Transverse colon (tissue), 4 donors: ENCODE measurements at regions not wholly inside any gene's neighbourhood (a gene's known extent, or its start where the extent isn't known, plus 50 kb on each side); places are given as distances from the start of the nearest gene placed in this dataset.

Source experiments
- DNase-seq: peaks from one replicate; pipeline ENCODE4 v3.0.0-alpha.2; 2019
- H3K27ac ChIP-seq, 4 donors: fragments of 200-600 bp; sonication (generic); 2 replicates each; pipeline ENCODE4 v1.5.1; 2016 to 2018; ENCODE audit warnings: inconsistent platforms in 4 of 4
- H3K27me3 ChIP-seq: fragments of 200-600 bp; sonication (generic); 2 replicates; pipeline ENCODE4 v1.5.1; 2017; ENCODE audit warnings: inconsistent platforms
- H3K36me3 ChIP-seq, 4 donors: fragments of 200-600 bp; sonication (generic); 2 replicates each; pipeline ENCODE4 v1.5.1; 2017 to 2019; ENCODE audit warnings: inconsistent platforms in 4 of 4
- H3K4me1 ChIP-seq, 4 donors: fragments of 200-600 bp; sonication (generic); 2 replicates each; pipeline ENCODE4 v1.5.1; 2017 to 2020; ENCODE audit warnings: inconsistent platforms in 4 of 4
- H3K4me3 ChIP-seq, 4 donors: fragments of 200-600 bp; sonication (generic); 1 replicate in 1 of 4; 2 replicates in 3 of 4; pipeline versions ENCODE4 v1.5.1 to v1.6.1; 2017 to 2019; ENCODE audit warnings: inconsistent platforms in 4 of 4
- H3K9me3 ChIP-seq, 2 donors: fragments of 200-600 bp; sonication (generic); 2 replicates each; pipeline ENCODE4 v1.5.1; 2017 to 2019; ENCODE audit warnings: inconsistent platforms in 2 of 2
- POLR2A ChIP-seq: fragments of 450-650 bp; IDR thresholded peaks from one replicate; pipeline ENCODE4 v1.6.1; 2016; ENCODE audit warnings: antibody characterized with exemption, mild to moderate bottlenecking, moderate library complexity
- WGBS, 2 donors: methylation state at CpG; one replicate each; pipeline ENCODE4 v1.1.5; 2018; ENCODE audit warnings: low coverage in 1 of 2; 5-methylcytosine and 5-hydroxymethylcytosine counted together
- in situ Hi-C, 4 donors: fragments of 200-750 bp; cut with MboI; loops; one replicate each; pipeline versions ENCODE4 v1.15.0 to v1.15.1; 2017; ENCODE audit warnings: low sequenced_read_pairs in 3 of 4, low pct_ligation_motif_present in 1 of 4, low pct_unique_long_range_greater_than_20kb in 1 of 4
- intact Hi-C: fragments of 100-400 bp; cut with DNase I; formaldehyde crosslinking; loops from one replicate; pipeline ENCODE4 v1.15.1; 2023; ENCODE audit warnings: low total_unique reads
- small RNA-seq, 4 donors: library from RNA; depleted of rRNA; stranded (forward); fragments of <200 nt; gene quantifications; one replicate each; pipeline ENCODE3, GENCODE V24; 2016

DNA sequence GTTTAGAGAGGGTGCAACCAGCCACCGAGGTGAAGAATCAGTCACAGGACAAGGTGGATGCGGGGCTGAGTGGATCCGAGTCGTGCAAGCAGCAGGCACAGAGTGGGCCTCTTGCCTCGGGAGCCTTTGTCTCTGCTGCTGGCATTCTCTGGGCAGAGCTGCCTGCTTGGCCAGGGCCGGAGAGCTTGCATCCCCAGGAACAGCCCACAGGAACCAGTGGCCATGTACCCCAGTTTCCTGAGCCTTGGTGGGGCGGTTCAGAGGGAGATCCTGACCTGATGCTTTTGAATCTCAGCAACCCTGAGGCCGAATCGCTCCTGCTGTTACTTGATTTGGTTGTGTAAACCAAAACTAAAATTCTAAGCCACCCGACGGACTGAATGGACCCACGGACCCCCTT, 50.1 kb upstream of the EIF5 start:
- Histone ChIP-seq H3K4me3 (no peak overlapping the region), H3K4me1 (peaks cover 0 to 15% (median 6%) of the 10 kb centered on the region in 4 donors), H3K27me3 (peaks cover 48% of the 10 kb centered on the region), H3K36me3 (no peaks in the 10 kb centered on the region), H3K27ac (no peak overlapping the region), H3K9me3 (no peaks in the 10 kb centered on the region)
- no peak for DNase-seq
- in situ Hi-C loops (loop anchor here (10.0 to 25.0 kb wide), 4 partner anchors 97 to 199 kb away; partner anchors contain the start of genes LBHD2 (in 2 of the 4) and EXOC3L4 (in 1 of the 4)), intact Hi-C loops (no loop called here)
- 65 to 82% methylated on average over 5 to 12 of the region's 12 CpGs for WGBS, 2 donors
- no peak for TF ChIP-seq POLR2A

Small RNA genes in the stretch of these regions (small RNA-seq; reads per million reads assigned to genes)
- gene AL161669.2, result 0 reads per million in 4 donors
